Mesenchymal stem cell (in vitro differentiated cells and primary cell): ENCODE measurements at regions not wholly inside any gene's neighbourhood (a gene's known extent, or its start where the extent isn't known, plus 50 kb on each side); places are given as distances from the start of the nearest gene placed in this dataset.

Source experiments
- DNase-seq: peaks from one replicate; pipeline ENCODE4 v3.0.0-alpha.2; 2013
- H2AFZ ChIP-seq: one replicate; pipeline ENCODE4 v1.6.1; 2013; ENCODE audit warnings: low read depth, mild to moderate bottlenecking, control low read depth, inconsistent platforms, low read length, moderate library complexity
- H2AK5ac ChIP-seq: 2 replicates; pipeline ENCODE4 v1.6.1; 2013; ENCODE audit warnings: low read length, moderate library complexity, mild to moderate bottlenecking, inconsistent platforms; ENCODE audit not compliant: severe bottlenecking
- H2BK120ac ChIP-seq: one replicate; pipeline ENCODE4 v1.6.1; 2013; ENCODE audit warnings: low read depth, mild to moderate bottlenecking, inconsistent platforms, low read length, moderate library complexity
- H2BK12ac ChIP-seq, 2 experiments: one replicate each; pipeline ENCODE4 v1.6.1; 2013; ENCODE audit warnings: inconsistent platforms in 2 of 2, low read length in 2 of 2, mild to moderate bottlenecking in 2 of 2, moderate library complexity in 2 of 2, control low read depth in 1 of 2
- H2BK15ac ChIP-seq: one replicate; pipeline ENCODE4 v1.6.1; 2013; ENCODE audit warnings: mild to moderate bottlenecking, low read depth, inconsistent platforms; ENCODE audit not compliant: poor library complexity, severe bottlenecking
- H2BK5ac ChIP-seq: 2 replicates; pipeline ENCODE4 v1.6.1; 2013; ENCODE audit warnings: low read depth, mild to moderate bottlenecking, low read length, control low read depth, inconsistent platforms; ENCODE audit not compliant: poor library complexity, severe bottlenecking
- H3K14ac ChIP-seq, 2 experiments: one replicate each; pipeline ENCODE4 v1.6.1; 2013; ENCODE audit warnings: inconsistent platforms in 2 of 2, low read length in 2 of 2, control low read depth in 1 of 2, mild to moderate bottlenecking in 1 of 2, moderate library complexity in 1 of 2
- H3K18ac ChIP-seq, 2 experiments: one replicate each; pipeline ENCODE4 v1.6.1; 2013; ENCODE audit warnings: inconsistent platforms in 2 of 2, low read length in 2 of 2, control low read depth in 1 of 2, low read depth in 1 of 2, mild to moderate bottlenecking in 1 of 2
- H3K23ac ChIP-seq, 2 experiments: one replicate each; pipeline ENCODE4 v1.6.1; 2013; ENCODE audit warnings: inconsistent platforms in 2 of 2, low read length in 2 of 2, mild to moderate bottlenecking in 2 of 2, moderate library complexity in 2 of 2, control low read depth in 1 of 2
- H3K27ac ChIP-seq: 2 replicates; pipeline ENCODE4 v1.5.1; 2013; ENCODE audit warnings: mild to moderate bottlenecking, moderate library complexity, low read length, control low read depth, inconsistent platforms; ENCODE audit not compliant: poor library complexity, severe bottlenecking
- H3K27me3 ChIP-seq, 2 experiments: 2 replicates each; pipeline versions ENCODE4 v1.6.1 to v1.7.0; 2013; ENCODE audit warnings: low read length in 2 of 2, mild to moderate bottlenecking in 2 of 2, moderate library complexity in 2 of 2, control low read depth in 1 of 2, inconsistent platforms in 1 of 2; ENCODE audit not compliant: control insufficient read depth in 1 of 2, insufficient read depth in 1 of 2
- H3K36me3 ChIP-seq, 2 experiments: 2 replicates each; pipeline versions ENCODE4 v1.6.1 to v1.7.0; 2013; ENCODE audit warnings: low read length in 2 of 2, control low read depth in 1 of 2, inconsistent platforms in 1 of 2, low read depth in 1 of 2, mild to moderate bottlenecking in 1 of 2; ENCODE audit not compliant: insufficient read depth in 2 of 2, control insufficient read depth in 1 of 2
- H3K4ac ChIP-seq, 2 experiments: one replicate each; pipeline ENCODE4 v1.6.1; 2013; ENCODE audit warnings: inconsistent platforms in 2 of 2, low read length in 2 of 2, mild to moderate bottlenecking in 2 of 2, moderate library complexity in 2 of 2, control low read depth in 1 of 2, low read depth in 1 of 2
- H3K4me1 ChIP-seq: 2 replicates; pipeline ENCODE4 v1.6.1; 2013; ENCODE audit warnings: low read depth, low read length, control low read depth; ENCODE audit not compliant: control insufficient read depth, insufficient read depth
- H3K4me2 ChIP-seq: 2 replicates; pipeline ENCODE4 v1.6.1; 2013; ENCODE audit warnings: low read length, mild to moderate bottlenecking, inconsistent platforms; ENCODE audit not compliant: poor library complexity, severe bottlenecking
- H3K4me3 ChIP-seq, 2 experiments: 2 replicates each; pipeline versions ENCODE4 v1.5.1 to v1.7.0; 2013; ENCODE audit warnings: low read length in 2 of 2, mild to moderate bottlenecking in 2 of 2, control low read depth in 1 of 2, low read depth in 1 of 2; ENCODE audit not compliant: insufficient read depth in 1 of 2
- H3K79me1 ChIP-seq: replicated peaks from 2 replicates; pipeline ENCODE4 v1.6.1; 2013; ENCODE audit warnings: mild to moderate bottlenecking, control low read depth, low read length, inconsistent platforms; ENCODE audit not compliant: poor library complexity, severe bottlenecking
- H3K9ac ChIP-seq: 2 replicates; pipeline ENCODE4 v1.7.0; 2013; ENCODE audit warnings: mild to moderate bottlenecking, low read length, moderate library complexity
- H3K9me3 ChIP-seq: 2 replicates; pipeline ENCODE4 v1.7.0; 2013; ENCODE audit warnings: mild to moderate bottlenecking, low read length; ENCODE audit not compliant: control insufficient read depth
- H4K8ac ChIP-seq: one replicate; pipeline ENCODE4 v1.6.1; 2013; ENCODE audit warnings: inconsistent platforms, mild to moderate bottlenecking, low read length, moderate library complexity
- H4K91ac ChIP-seq: one replicate; pipeline ENCODE4 v1.6.1; 2013; ENCODE audit warnings: mild to moderate bottlenecking, low read length, inconsistent platforms
- WGBS: methylation state at CpG from one replicate; pipeline ENCODE4 v1.1.7; 2013; ENCODE audit warnings: mixed read lengths; 5-methylcytosine and 5-hydroxymethylcytosine counted together

DNA sequence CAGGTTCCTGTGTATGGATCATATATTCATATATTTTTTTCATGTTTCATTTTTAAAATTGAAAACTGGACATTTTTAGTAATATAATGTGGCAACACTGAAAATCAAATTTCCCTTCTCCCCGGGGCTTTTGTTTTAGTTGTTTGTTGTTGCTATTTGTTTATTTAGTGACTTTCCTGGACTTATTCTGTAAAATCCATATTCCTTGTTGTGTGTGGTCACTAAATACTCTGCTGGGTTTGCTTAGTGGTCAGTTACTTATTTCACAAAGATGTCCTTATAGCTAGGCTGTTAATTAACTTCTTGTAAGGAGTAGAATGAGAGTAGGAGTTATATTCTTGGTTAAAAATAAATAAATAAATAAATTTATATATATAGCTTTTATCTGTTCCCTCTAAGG, 121.6 kb upstream of the MED13L start:
- Histone ChIP-seq H3K14ac (no peak overlapping the region), H3K4ac (no peak overlapping the region), H3K4me1 (no peaks in the 10 kb centered on the region), H3K36me3 (no peaks in the 10 kb centered on the region), H2BK15ac (no peak overlapping the region), H3K27me3 (no peaks in the 10 kb centered on the region), H2BK12ac (no peak overlapping the region), H3K9ac (no peak overlapping the region), H3K18ac (no peak overlapping the region), H2BK5ac (no peak overlapping the region), H2AK5ac (no peak overlapping the region), H3K4me2 (no peak overlapping the region), H3K23ac (no peak overlapping the region), H3K27ac (no peak overlapping the region), H3K9me3 (peaks cover 8% of the 10 kb centered on the region), H4K91ac (no peak overlapping the region), H2BK120ac (no peak overlapping the region), H4K8ac (no peak overlapping the region), H2AFZ (no peak overlapping the region), H3K4me3 (no peak overlapping the region), H3K79me1 (no peaks in the 10 kb centered on the region)
- no peak for DNase-seq
- WGBS: no CpG with 5 or more reads among the region's 1 CpG

GRCh38 chr12:116400636-116401372, 123.3 kb upstream of the MED13L start:
- Histone ChIP-seq H3K27ac (no peak overlapping the region), H3K18ac (peak overlapping the region in 1 of 2 experiments; percentile 21), H3K4ac (peak overlapping the region in 1 of 2 experiments; percentile 13), H3K4me3 (no peak overlapping the region), H3K23ac (no peak overlapping the region), H2BK12ac (no peak overlapping the region), H3K14ac (no peak overlapping the region), H2AK5ac (no peak overlapping the region), H4K91ac (no peak overlapping the region), H3K9me3 (peaks cover 8% of the 10 kb centered on the region), H3K27me3 (no peaks in the 10 kb centered on the region), H2AFZ (no peak overlapping the region), H3K36me3 (no peaks in the 10 kb centered on the region), H3K79me1 (no peaks in the 10 kb centered on the region), H3K9ac (no peak overlapping the region), H2BK15ac (no peak overlapping the region), H3K4me1 (no peaks in the 10 kb centered on the region), H4K8ac (no peak overlapping the region), H2BK5ac (no peak overlapping the region), H3K4me2 (no peak overlapping the region), H2BK120ac (no peak overlapping the region)
- WGBS: 93% methylated on average over 4 of the region's 4 CpGs
- no peak for DNase-seq

GRCh38 chr12:116401565-116401964, 124.1 kb upstream of the MED13L start:
- H2AK5ac ChIP-seq: no peak overlapping the region
- no peak overlapping the region for H2BK5ac ChIP-seq
- H3K27ac ChIP-seq: no peak overlapping the region
- H3K4me3 ChIP-seq: no peak overlapping the region
- H3K9me3 ChIP-seq: peaks cover 8% of the 10 kb centered on the region
- H3K18ac ChIP-seq: no peak overlapping the region
- H2BK12ac ChIP-seq: no peak overlapping the region
- H3K27me3 ChIP-seq: no peaks in the 10 kb centered on the region
- no peak overlapping the region for H3K23ac ChIP-seq
- H2BK120ac ChIP-seq: no peak overlapping the region
- no peak for DNase-seq
- H2BK15ac ChIP-seq: no peak overlapping the region
- H3K4me1 ChIP-seq: peaks cover 2% of the 10 kb centered on the region
- no peaks in the 10 kb centered on the region for H3K79me1 ChIP-seq
- no peak overlapping the region for H3K4ac ChIP-seq
- no peak overlapping the region for H4K91ac ChIP-seq
- H3K14ac ChIP-seq: no peak overlapping the region
- H3K36me3 ChIP-seq: no peaks in the 10 kb centered on the region
- no peak overlapping the region for H3K4me2 ChIP-seq
- no peak overlapping the region for H4K8ac ChIP-seq
- H2AFZ ChIP-seq: no peak overlapping the region
- H3K9ac ChIP-seq: no peak overlapping the region
- WGBS: 78% methylated on average over 2 of the region's 3 CpGs

DNA sequence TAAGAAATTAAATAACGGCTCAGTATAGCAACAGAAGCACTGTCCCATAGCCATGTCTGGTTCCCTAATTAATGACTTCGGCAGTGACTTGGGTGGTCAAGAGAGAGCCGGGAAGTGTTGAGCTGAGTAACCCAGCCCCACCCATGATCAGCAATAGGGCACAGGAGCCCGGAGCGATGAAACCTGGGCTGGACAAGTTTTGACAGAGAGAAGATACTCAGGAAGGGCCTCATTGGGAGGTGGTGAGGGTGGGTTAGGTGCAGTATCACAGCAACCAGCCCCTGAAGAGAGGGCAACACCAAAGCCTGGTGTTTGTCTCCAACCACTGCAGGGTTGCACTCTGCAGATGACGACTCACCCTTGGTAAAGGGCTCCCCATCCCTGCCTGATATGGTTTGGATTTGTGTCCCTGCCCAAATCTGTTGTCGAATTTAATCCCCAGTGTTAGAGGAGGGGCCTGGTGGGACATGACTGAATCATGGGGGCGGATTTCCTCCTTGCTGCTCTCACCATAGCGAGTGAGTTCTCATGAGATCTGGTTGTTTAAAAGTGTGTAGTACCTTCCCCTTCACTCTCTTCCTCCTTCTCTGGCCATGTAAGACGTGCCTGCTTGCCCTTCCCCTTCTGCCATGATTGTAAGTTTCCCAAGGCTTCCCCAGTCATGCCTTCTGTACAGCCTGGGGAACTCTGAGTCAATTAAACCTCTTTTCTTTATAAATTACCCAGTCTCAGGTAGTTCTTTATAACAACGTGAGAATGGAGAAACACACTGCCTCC, 124.9 kb upstream of the MED13L start:
- Histone ChIP-seq H3K18ac (peak overlapping the region in 1 of 2 experiments; percentile 35), H4K91ac (no peak overlapping the region), H3K4me2 (no peak overlapping the region), H3K27me3 (no peaks in the 10 kb centered on the region), H3K4ac (peak overlapping the region in 1 of 2 experiments; percentile 33), H2BK5ac (no peak overlapping the region), H4K8ac (no peak overlapping the region), H3K23ac (peak overlapping the region in 1 of 2 experiments; percentile 24), H2AK5ac (no peak overlapping the region), H3K4me1 (peaks cover 2% of the 10 kb centered on the region), H3K27ac (no peak overlapping the region), H2BK12ac (peak overlapping the region in 1 of 2 experiments; percentile 26), H3K9ac (no peak overlapping the region), H3K79me1 (no peaks in the 10 kb centered on the region), H2BK120ac (no peak overlapping the region), H3K4me3 (no peak overlapping the region), H3K36me3 (no peaks in the 10 kb centered on the region), H3K14ac (no peak overlapping the region), H2AFZ (no peak overlapping the region), H2BK15ac (no peak overlapping the region), H3K9me3 (peaks cover 8% of the 10 kb centered on the region)
- DNase-seq: no peak
- WGBS: 81% methylated on average over 8 of the region's 11 CpGs
